Hepatocyte (in vitro differentiated cells): ENCODE measurements at regions not wholly inside any gene's neighbourhood (a gene's known extent, or its start where the extent isn't known, plus 50 kb on each side); places are given as distances from the start of the nearest gene placed in this dataset.

Experiments used
- DNase-seq: peaks from one replicate; pipeline ENCODE4 v3.0.0-alpha.2; 2016; ENCODE audit warnings: low spot score
- H2AFZ ChIP-seq: fragments of 200-600 bp; sonication (generic); 2 replicates; pipeline ENCODE4 v1.6.0; 2016; ENCODE audit warnings: antibody characterized with exemption, mild to moderate bottlenecking
- H3K27ac ChIP-seq: fragments of 200-600 bp; sonication (generic); 2 replicates; pipeline ENCODE4 v1.5.1; 2016; ENCODE audit warnings: mild to moderate bottlenecking
- H3K27me3 ChIP-seq: fragments of 200-600 bp; sonication (generic); 2 replicates; pipeline ENCODE4 v1.6.1; 2016
- H3K36me3 ChIP-seq: fragments of 200-600 bp; sonication (generic); replicated peaks from 2 replicates; pipeline ENCODE4 v1.5.1; 2016; ENCODE audit warnings: low read depth; ENCODE audit not compliant: insufficient read depth
- H3K4me1 ChIP-seq: fragments of 200-600 bp; sonication (generic); 2 replicates; pipeline ENCODE4 v1.5.1; 2016; ENCODE audit warnings: mild to moderate bottlenecking, moderate library complexity; ENCODE audit not compliant: insufficient read depth
- H3K4me2 ChIP-seq: fragments of 200-600 bp; sonication (generic); 2 replicates; pipeline ENCODE4 v1.6.0; 2016
- H3K4me3 ChIP-seq: fragments of 200-600 bp; sonication (generic); 2 replicates; pipeline ENCODE4 v1.5.1; 2016; ENCODE audit warnings: mild to moderate bottlenecking
- H3K79me2 ChIP-seq: fragments of 200-600 bp; sonication (generic); 2 replicates; pipeline ENCODE4 v1.6.0; 2017; ENCODE audit warnings: mild to moderate bottlenecking
- H3K9me2 ChIP-seq: fragments of 200-600 bp; sonication (generic); replicated peaks from 2 replicates; pipeline ENCODE4 v1.6.0; 2017; ENCODE audit warnings: mild to moderate bottlenecking; ENCODE audit not compliant: insufficient read depth
- H3K9me3 ChIP-seq: fragments of 200-600 bp; sonication (generic); 2 replicates; pipeline ENCODE4 v1.5.1; 2016; ENCODE audit warnings: low read depth, mild to moderate bottlenecking
- H4K20me1 ChIP-seq: fragments of 200-600 bp; sonication (generic); 2 replicates; pipeline ENCODE4 v1.6.0; 2016; ENCODE audit warnings: mild to moderate bottlenecking; ENCODE audit not compliant: insufficient read depth, poor library complexity, severe bottlenecking
- EZH2 ChIP-seq: fragments of 200-600 bp; sonication (generic); IDR thresholded peaks from 2 replicates; pipeline ENCODE4 v1.6.1; 2016; ENCODE audit warnings: antibody characterized with exemption, mild to moderate bottlenecking, borderline replicate concordance
- EZH2phosphoT487 ChIP-seq: fragments of 200-600 bp; sonication (generic); IDR thresholded peaks from one replicate; pipeline ENCODE4 v1.6.1; 2018; ENCODE audit warnings: antibody characterized with exemption, mild to moderate bottlenecking, low read depth, moderate library complexity; ENCODE audit not compliant: unreplicated experiment, severe bottlenecking
- WGBS: methylation state at CpG from one replicate; pipeline ENCODE4 v1.1.6; 2016; ENCODE audit warnings: low lambda C conversion rate; ENCODE audit errors: missing lambda C conversion rate; 5-methylcytosine and 5-hydroxymethylcytosine counted together
- TF ChIP-seq, protein P1 (sequence below): fragments of 200-600 bp; sonication (generic); IDR thresholded peaks from 2 replicates; pipeline ENCODE4 v1.5.1; 2016; ENCODE audit warnings: antibody characterized with exemption, mild to moderate bottlenecking; ENCODE audit not compliant: poor library complexity

DNA sequence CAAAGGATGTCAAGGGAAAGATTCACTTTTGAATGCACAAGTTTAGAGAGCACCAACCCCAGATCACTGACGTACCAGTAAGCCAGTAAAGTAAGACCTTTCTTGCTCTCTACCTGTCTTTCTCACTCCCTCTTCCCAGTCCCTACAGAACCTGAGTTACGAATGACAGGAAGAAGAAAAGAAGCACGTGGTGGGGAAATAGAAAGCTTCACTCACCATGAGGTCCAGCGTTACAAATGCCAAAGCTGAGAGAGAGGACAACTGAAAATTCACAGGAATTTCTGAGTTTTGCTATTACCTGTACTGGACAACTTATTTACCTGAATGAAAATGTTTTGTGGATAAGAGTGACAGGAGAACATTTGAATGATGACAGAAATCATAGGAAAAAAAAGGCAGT lies 133.2 kb upstream of the GBE1 start:
- Histone ChIP-seq H3K79me2 (no peaks in the 10 kb centered on the region), H3K4me2 (no peak overlapping the region), H3K27ac (no peak overlapping the region), H3K4me3 (no peak overlapping the region), H3K9me3 (no peaks in the 10 kb centered on the region), H4K20me1 (no peaks in the 10 kb centered on the region), H2AFZ (no peak overlapping the region), H3K27me3 (no peaks in the 10 kb centered on the region), H3K9me2 (no peaks in the 10 kb centered on the region), H3K4me1 (no peaks in the 10 kb centered on the region), H3K36me3 (no peaks in the 10 kb centered on the region)
- no peak for DNase-seq
- TF ChIP-seq, protein P1, sequence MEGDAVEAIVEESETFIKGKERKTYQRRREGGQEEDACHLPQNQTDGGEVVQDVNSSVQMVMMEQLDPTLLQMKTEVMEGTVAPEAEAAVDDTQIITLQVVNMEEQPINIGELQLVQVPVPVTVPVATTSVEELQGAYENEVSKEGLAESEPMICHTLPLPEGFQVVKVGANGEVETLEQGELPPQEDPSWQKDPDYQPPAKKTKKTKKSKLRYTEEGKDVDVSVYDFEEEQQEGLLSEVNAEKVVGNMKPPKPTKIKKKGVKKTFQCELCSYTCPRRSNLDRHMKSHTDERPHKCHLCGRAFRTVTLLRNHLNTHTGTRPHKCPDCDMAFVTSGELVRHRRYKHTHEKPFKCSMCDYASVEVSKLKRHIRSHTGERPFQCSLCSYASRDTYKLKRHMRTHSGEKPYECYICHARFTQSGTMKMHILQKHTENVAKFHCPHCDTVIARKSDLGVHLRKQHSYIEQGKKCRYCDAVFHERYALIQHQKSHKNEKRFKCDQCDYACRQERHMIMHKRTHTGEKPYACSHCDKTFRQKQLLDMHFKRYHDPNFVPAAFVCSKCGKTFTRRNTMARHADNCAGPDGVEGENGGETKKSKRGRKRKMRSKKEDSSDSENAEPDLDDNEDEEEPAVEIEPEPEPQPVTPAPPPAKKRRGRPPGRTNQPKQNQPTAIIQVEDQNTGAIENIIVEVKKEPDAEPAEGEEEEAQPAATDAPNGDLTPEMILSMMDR: no peak
- TF ChIP-seq EZH2: no peak
- no peak for TF ChIP-seq EZH2phosphoT487
- WGBS: 82% methylated on average over 4 of the region's 4 CpGs

DNA sequence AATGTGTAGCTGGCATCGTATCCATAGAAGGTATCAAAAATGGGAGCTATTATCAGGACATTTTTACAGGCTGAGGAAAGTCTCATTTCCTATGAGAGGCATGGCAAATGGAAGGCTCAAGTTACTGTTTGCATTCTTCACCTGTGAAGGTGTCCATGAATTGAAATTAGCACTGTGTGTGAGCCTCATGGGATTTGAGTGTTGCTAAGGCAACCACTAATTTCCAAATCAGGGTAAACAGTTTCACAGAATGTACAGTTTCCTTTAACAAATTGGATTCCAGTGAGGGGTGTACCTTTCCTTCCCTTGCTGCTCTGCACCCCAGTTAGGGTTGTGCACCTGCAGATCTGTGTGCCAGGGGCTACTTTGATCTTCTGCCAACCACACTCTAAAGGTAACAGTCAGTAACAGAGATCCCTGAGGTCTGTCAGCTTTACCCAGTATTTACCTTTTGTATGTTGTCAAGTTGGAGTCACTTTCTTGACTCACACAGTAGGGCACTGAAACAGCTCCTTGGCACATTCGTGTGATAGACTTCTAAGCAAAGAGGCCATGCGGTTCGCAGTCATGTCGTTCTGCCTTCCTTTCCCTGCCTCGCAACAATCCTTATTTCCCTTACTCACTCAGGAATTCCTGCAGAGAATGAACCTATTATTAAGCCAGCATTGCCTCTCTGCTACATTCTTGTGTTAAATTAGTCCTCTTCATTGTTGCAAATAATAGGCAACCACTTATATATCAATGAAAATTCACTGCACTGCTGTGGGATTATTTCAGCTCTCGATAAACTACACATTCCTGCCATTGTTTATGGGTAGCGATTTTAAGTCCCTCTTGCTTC lies 129.8 kb upstream of the GBE1 start:
- no peaks in the 10 kb centered on the region for H3K9me3 ChIP-seq
- H3K9me2 ChIP-seq: no peaks in the 10 kb centered on the region
- no peak overlapping the region for H3K27ac ChIP-seq
- no peak overlapping the region for H3K4me3 ChIP-seq
- no peaks in the 10 kb centered on the region for H3K36me3 ChIP-seq
- 71% methylated on average over 8 of the region's 8 CpGs for WGBS
- H4K20me1 ChIP-seq: no peaks in the 10 kb centered on the region
- no peak overlapping the region for H2AFZ ChIP-seq
- no peak for DNase-seq
- TF ChIP-seq EZH2phosphoT487: no peak
- no peaks in the 10 kb centered on the region for H3K4me1 ChIP-seq
- no peak overlapping the region for H3K4me2 ChIP-seq
- H3K27me3 ChIP-seq: no peaks in the 10 kb centered on the region
- no peaks in the 10 kb centered on the region for H3K79me2 ChIP-seq

DNA sequence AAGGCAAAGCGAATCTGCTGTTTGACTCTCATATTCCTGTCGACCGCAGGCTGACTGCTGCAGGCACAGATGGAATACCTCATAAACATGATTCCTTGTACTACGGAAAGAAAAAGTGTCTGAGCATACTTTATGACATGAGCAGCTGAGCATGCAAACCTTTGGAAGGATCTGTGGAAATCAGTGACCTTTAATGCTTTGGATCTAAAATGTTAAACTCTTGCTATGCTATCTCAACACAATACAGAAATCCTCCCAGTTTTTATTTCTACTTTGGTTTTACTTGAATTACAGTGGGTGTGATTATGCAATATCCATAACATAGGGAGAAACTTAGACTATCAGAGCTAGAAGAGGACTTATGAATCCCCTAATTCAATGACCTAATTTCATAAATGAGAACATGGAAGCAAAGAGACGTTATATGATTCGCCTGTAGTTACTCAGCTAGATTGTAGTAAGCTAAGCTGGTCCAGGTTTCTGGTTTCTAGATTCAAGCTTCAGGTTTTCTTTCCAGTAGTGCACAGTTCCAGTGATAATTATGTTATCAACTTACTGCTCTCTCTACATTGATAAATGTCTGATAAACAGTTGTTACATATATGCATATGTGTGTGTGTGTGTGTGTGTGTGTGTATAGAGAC lies 127.6 kb upstream of the GBE1 start:
- TF ChIP-seq EZH2phosphoT487: no peak
- no peak for TF ChIP-seq EZH2
- TF ChIP-seq, protein P1: no peak
- H3K4me1 ChIP-seq: no peaks in the 10 kb centered on the region
- no peak overlapping the region for H3K4me2 ChIP-seq
- no peaks in the 10 kb centered on the region for H3K27me3 ChIP-seq
- no peaks in the 10 kb centered on the region for H3K9me3 ChIP-seq
- DNase-seq: no peak
- H3K36me3 ChIP-seq: no peaks in the 10 kb centered on the region
- no peak overlapping the region for H2AFZ ChIP-seq
- no peaks in the 10 kb centered on the region for H4K20me1 ChIP-seq
- H3K79me2 ChIP-seq: no peaks in the 10 kb centered on the region
- 68% methylated on average over 6 of the region's 6 CpGs for WGBS
- H3K4me3 ChIP-seq: no peak overlapping the region
- H3K27ac ChIP-seq: no peak overlapping the region
- no peaks in the 10 kb centered on the region for H3K9me2 ChIP-seq

DNA sequence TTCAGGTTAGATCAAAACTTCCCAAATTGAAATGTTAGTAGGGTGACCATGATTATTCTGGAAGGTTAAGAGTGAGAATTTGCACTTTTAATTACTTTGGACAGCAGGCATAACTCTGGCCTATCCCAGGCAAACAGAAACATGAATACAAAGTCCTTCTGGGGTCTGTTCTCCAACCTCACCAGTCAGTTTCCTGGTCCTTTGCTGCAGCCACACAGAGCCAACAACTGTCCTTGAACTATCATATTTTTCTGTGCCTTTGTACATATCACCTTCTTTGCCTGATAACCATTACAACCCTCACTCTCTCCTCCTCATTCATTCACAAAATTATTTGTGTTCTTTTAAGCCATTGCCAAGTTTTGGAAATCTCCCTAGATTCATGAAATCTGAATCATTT lies 126.0 kb upstream of the GBE1 start:
- Histone ChIP-seq H3K4me3 (no peak overlapping the region), H3K4me1 (no peaks in the 10 kb centered on the region), H3K79me2 (no peaks in the 10 kb centered on the region), H4K20me1 (no peaks in the 10 kb centered on the region), H3K36me3 (no peaks in the 10 kb centered on the region), H3K4me2 (no peak overlapping the region), H2AFZ (no peak overlapping the region), H3K9me3 (no peaks in the 10 kb centered on the region), H3K9me2 (no peaks in the 10 kb centered on the region), H3K27ac (no peak overlapping the region), H3K27me3 (no peaks in the 10 kb centered on the region)
- DNase-seq: no peak
- TF ChIP-seq EZH2phosphoT487: no peak
- TF ChIP-seq EZH2: no peak
- TF ChIP-seq, protein P1: no peak
